GM12878 (cell line): ENCODE measurements at regions not wholly inside any gene's neighbourhood (a gene's known extent, or its start where the extent isn't known, plus 50 kb on each side); places are given as distances from the start of the nearest gene placed in this dataset.

Experiments used
- CBFB ChIP-seq: IDR thresholded peaks from 2 replicates; pipeline ENCODE4 v1.6.1; 2016; ENCODE audit warnings: antibody characterized with exemption, low read depth
- E4F1 ChIP-seq: fragments of 450-650 bp; IDR thresholded peaks from 2 replicates; pipeline ENCODE4 v1.6.1; 2018; ENCODE audit warnings: borderline replicate concordance, mild to moderate bottlenecking; ENCODE audit not compliant: partially characterized antibody
- EED ChIP-seq: sonication (generic); IDR thresholded peaks from 2 replicates; pipeline ENCODE4 v1.6.1; 2016; ENCODE audit warnings: antibody characterized with exemption, low read depth
- IRF5 ChIP-seq: fragments of 450-650 bp; IDR thresholded peaks from 2 replicates; pipeline ENCODE4 v1.6.1; 2017; ENCODE audit warnings: borderline replicate concordance
- JUNB ChIP-seq: IDR thresholded peaks from 2 replicates; pipeline ENCODE4 v1.6.1; 2016; ENCODE audit warnings: antibody characterized with exemption, mild to moderate bottlenecking
- LARP7 ChIP-seq: fragments of 450-650 bp; IDR thresholded peaks from 2 replicates; pipeline ENCODE4 v1.6.1; 2017; ENCODE audit warnings: mild to moderate bottlenecking
- NR2C1 ChIP-seq: fragments of 450-650 bp; IDR thresholded peaks from 2 replicates; pipeline ENCODE4 v1.6.1; 2017; ENCODE audit warnings: antibody characterized with exemption, mild to moderate bottlenecking, moderate library complexity
- NR2C2 ChIP-seq: IDR thresholded peaks from 2 replicates; pipeline ENCODE4 v1.6.1; 2011; ENCODE audit warnings: borderline replicate concordance, low read depth; ENCODE audit not compliant: control insufficient read depth, insufficient read length
- NR2F1 ChIP-seq: fragments of 450-650 bp; conservative IDR thresholded peaks from 2 replicates; pipeline ENCODE4 v1.6.1; 2017; ENCODE audit warnings: mild to moderate bottlenecking
- PKNOX1 ChIP-seq: fragments of 450-650 bp; IDR thresholded peaks from 2 replicates; pipeline ENCODE4 v1.6.1; 2016; ENCODE audit warnings: mild to moderate bottlenecking
- POLR2AphosphoS2 ChIP-seq: IDR thresholded peaks from 2 replicates; pipeline ENCODE4 v1.6.1; 2011; ENCODE audit warnings: low read depth, mild to moderate bottlenecking, low read length, improper control_type of control experiment, moderate library complexity
- TBL1XR1 ChIP-seq: IDR thresholded peaks from 2 replicates; pipeline ENCODE4 v1.6.1; 2012; ENCODE audit warnings: low read depth, low read length, improper control_type of control experiment
- WRNIP1 ChIP-seq: IDR thresholded peaks from 2 replicates; pipeline ENCODE4 v1.6.1; 2011; ENCODE audit warnings: low read depth, low read length, improper control_type of control experiment, borderline replicate concordance
- ZBED1 ChIP-seq: IDR thresholded peaks from 2 replicates; pipeline ENCODE4 v1.6.1; 2016; ENCODE audit warnings: borderline replicate concordance
- TF ChIP-seq, protein P1 (sequence below): fragments of 450-650 bp; IDR thresholded peaks from 2 replicates; pipeline ENCODE4 v1.6.1; 2017; ENCODE audit warnings: mild to moderate bottlenecking

DNA sequence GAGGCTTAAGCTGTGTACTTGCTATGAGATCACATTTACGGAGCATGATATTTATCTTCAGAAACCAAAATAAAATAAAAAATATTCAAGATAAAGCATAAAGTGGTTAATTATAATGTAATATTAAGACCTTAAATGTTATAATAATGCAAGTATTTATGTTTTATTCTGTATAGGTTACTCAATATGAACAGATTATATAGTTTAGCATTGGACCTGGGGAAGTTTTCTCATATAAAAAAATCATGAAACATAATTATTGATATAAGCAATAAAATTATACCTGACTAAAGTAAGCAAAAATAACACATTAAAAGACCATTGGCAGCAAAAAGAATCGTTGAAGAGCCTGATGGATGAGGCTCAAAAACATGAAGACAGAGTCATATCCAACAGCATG lies 516.2 kb downstream of the SLC16A7 start (continued):
- TF ChIP-seq NR2F1: no peak
- TF ChIP-seq JUNB: no peak
- no peak for TF ChIP-seq POLR2AphosphoS2
- no peak for TF ChIP-seq LARP7
- TF ChIP-seq, protein P1, sequence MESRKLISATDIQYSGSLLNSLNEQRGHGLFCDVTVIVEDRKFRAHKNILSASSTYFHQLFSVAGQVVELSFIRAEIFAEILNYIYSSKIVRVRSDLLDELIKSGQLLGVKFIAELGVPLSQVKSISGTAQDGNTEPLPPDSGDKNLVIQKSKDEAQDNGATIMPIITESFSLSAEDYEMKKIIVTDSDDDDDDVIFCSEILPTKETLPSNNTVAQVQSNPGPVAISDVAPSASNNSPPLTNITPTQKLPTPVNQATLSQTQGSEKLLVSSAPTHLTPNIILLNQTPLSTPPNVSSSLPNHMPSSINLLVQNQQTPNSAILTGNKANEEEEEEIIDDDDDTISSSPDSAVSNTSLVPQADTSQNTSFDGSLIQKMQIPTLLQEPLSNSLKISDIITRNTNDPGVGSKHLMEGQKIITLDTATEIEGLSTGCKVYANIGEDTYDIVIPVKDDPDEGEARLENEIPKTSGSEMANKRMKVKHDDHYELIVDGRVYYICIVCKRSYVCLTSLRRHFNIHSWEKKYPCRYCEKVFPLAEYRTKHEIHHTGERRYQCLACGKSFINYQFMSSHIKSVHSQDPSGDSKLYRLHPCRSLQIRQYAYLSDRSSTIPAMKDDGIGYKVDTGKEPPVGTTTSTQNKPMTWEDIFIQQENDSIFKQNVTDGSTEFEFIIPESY: no peak
- no peak for TF ChIP-seq WRNIP1
- TF ChIP-seq NR2C1: no peak
- TF ChIP-seq TBL1XR1: no peak
- no peak for TF ChIP-seq CBFB
- TF ChIP-seq ZBED1: no peak
- no peak for TF ChIP-seq E4F1
- TF ChIP-seq EED: no peak
- TF ChIP-seq IRF5: no peak
- TF ChIP-seq NR2C2: no peak
- TF ChIP-seq PKNOX1: no peak
